GM12891 (cell line): ENCODE measurements at regions not wholly inside any gene's neighbourhood (a gene's known extent, or its start where the extent isn't known, plus 50 kb on each side); places are given as distances from the start of the nearest gene placed in this dataset.

Experiments used
- DNase-seq: peaks from one replicate; pipeline ENCODE4 v3.0.0; 2011; ENCODE audit warnings: low spot score; ENCODE audit not compliant: insufficient read length
- FAIRE-seq: peaks from 2 replicates; lab custom pipeline; 2011; peaks lifted over from hg19 to GRCh38; lab: Jason Lieb, UNC
- PAX5 ChIP-seq: IDR thresholded peaks from 2 replicates; pipeline ENCODE4 v1.6.1; 2011; ENCODE audit warnings: low read length, moderate library complexity, mild to moderate bottlenecking; ENCODE audit not compliant: insufficient read depth, severe bottlenecking
- POLR2A ChIP-seq: IDR thresholded peaks from 2 replicates; pipeline ENCODE4 v1.6.1; 2011; ENCODE audit warnings: low read depth, low read length, control low read depth
- POLR2AphosphoS5 ChIP-seq: IDR thresholded peaks from 2 replicates; pipeline ENCODE4 v1.6.1; 2011; ENCODE audit warnings: low read depth, low read length, control low read depth
- POU2F2 ChIP-seq: IDR thresholded peaks from 2 replicates; pipeline ENCODE4 v1.6.1; 2011; ENCODE audit warnings: low read depth, mild to moderate bottlenecking, control low read depth, low read length, moderate library complexity
- SPI1 ChIP-seq: IDR thresholded peaks from 2 replicates; pipeline ENCODE4 v1.6.1; 2011; ENCODE audit warnings: low read depth, low read length, control low read depth
- TAF1 ChIP-seq: IDR thresholded peaks from 2 replicates; pipeline ENCODE4 v1.6.1; 2011; ENCODE audit warnings: low read depth, low read length, control low read depth

DNA sequence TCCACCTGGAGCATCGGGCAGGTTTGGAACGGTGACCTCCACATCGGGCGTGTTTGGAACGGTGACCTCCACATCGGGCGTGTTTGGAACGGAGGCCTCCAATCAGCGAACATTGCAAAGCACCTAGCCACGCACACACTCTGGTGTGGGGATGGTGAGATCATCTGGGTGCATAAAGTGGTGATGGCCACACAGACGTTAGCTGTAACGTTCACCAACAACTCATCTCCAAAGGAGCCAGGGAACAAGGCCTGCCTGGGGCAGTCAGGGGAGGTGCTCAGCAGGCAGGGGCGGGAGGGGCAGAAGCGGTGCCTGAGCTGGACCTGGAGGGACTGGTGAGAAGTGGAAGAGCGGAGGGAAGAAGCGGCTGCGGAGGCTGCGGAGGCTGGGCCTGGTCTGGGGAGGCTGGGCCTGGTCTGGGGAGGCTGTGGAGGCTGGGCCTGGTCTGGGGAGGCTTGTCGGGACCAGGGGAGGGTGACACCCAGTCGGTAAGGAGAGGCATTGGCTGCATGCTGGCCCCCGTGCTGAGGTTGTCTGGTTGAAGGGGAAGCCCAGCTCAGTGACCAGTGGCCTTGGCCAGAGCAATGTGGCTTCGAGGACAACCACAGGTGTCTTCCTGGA is 89.9 kb downstream of the PSMB1 start:
- DNase-seq (no peak), FAIRE-seq (no peak)
- TF ChIP-seq POLR2AphosphoS5, result no peak

DNA sequence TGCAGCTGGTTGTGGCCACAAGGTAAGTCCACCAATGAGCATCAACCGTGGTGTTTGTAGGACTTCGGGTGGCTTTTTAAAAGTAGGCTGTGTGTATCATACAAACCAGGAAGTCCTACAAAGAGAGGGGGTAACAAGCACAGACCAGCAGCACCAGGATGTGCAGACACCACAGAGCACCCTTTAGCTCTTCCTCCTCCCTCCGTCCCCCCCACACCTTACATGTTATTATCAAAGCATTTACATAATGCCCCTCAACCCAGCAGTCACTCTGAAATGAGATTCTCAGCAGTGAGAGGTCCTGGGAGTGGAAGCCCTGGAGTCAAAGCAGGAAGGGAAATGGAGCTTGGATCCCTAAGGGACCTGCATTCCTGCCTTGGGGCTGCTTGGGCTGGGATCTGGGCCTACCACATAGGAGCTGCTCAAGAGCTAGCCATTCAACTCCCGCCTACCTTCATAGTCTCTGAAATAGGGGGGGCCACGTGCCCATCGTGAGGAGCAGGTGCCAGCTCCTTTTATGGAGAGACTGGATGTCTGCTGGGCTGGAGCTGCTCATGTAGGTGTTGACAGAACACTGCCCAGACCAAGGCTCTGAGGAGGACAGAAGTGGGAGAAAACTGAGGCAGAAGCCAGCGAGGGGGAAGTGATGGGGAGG is 90.6 kb downstream of the PSMB1 start:
- DNase-seq (no peak), FAIRE-seq (no peak)
- TF ChIP-seq PAX5, result no peak
- no peak for TF ChIP-seq POU2F2
- no peak for TF ChIP-seq POLR2A
- no peak for TF ChIP-seq TAF1
- no peak for TF ChIP-seq POLR2AphosphoS5

DNA sequence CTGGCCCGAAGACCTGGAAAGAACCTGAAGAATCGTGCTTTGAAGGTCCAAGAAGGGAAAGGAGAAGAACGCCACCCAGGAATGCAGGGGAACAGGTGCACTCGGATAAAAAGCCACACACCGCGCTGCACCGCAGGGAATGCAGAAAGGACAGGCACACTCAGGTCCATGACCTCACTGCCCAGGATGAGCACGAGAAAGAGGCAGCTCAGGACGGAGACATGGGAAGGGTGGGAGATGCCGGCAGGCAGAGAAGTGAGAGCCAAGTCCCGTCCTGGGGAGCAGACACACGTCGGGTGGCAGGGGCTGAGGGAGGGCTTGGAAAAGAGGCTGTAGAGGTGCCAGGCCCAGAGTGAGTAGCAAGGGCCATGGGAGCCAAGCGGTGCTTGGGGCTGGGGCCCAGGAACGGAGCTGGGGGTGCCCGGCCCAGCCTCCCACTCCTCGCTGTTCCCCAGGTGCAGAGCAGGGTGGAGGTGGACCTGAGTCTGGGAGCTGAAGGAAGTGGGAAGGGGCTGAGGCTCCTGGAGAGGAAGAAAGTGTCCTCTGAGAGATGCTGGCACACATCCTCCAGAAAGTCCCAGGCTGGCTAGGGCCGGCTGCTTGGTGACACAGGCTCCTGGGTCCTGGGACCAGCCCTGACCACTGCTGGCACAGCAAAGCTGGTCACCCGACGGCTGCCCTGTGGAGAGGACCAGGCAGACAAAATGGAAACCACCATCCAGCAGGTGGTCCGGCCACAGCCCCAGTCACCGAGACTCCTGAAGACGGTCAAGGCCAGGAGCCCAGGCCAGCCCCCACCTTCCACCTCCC is 91.3 kb downstream of the PSMB1 start:
- no peak for TF ChIP-seq TAF1
- no peak for TF ChIP-seq PAX5
- FAIRE-seq (no peak), DNase-seq (no peak)

DNA sequence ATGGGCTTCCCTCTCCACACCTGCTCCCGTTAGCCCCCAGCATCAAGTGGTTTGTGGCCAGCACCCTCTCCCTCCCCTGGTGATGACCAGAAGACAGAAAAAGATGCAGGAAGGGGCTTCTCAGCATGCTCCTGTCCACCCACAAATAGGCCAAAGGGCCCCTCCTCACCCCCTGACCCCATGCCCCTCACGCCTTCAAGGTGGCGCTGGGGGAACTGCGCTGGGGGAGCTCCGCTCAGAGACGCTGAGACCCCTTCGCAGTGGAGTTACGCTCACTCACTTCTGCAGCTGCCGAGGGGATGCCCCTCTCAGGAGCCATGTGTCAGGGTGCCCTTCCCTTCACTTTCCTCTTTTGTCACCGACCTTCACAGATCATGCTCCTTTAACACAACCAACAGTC is 92.0 kb downstream of the PSMB1 start:
- no peak for DNase-seq
- TF ChIP-seq SPI1 (no peak), POLR2A (no peak), POLR2AphosphoS5 (no peak), TAF1 (no peak), PAX5 (no peak), POU2F2 (no peak)
- FAIRE-seq, result no peak

GRCh38 chr6:170460641-170461040 is 92.5 kb downstream of the PSMB1 start:
- TF ChIP-seq PAX5 (no peak), POLR2A (no peak), TAF1 (no peak), SPI1 (no peak), POLR2AphosphoS5 (no peak), POU2F2 (no peak)
- DNase-seq (no peak), FAIRE-seq (no peak)

DNA sequence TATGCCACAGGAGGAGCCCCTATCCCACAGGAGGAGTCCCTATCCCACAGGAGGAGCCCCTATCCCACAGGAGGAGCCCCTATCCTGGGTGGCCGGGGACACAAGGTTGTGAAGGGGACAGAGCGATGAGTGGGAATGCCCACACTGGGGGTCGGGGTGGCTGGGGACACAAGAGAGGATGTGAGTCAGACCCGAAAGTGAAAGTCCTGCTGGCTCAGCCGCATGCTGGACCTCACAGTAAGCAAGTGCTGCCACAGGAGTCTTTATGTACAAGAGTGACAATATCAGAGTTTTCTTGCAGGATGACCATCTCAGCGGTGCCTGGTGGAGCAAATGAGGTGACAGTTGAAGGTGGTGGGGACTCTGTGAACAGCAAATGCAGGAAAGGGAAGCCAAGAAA is 93.7 kb downstream of the PSMB1 start:
- TF ChIP-seq TAF1 (0 out of 2 replicates have a peak, but pooled peaks have one; percentile 22), POLR2A (no peak)
- DNase-seq, result peak; percentile 54
- peak; percentile 65 for FAIRE-seq

DNA sequence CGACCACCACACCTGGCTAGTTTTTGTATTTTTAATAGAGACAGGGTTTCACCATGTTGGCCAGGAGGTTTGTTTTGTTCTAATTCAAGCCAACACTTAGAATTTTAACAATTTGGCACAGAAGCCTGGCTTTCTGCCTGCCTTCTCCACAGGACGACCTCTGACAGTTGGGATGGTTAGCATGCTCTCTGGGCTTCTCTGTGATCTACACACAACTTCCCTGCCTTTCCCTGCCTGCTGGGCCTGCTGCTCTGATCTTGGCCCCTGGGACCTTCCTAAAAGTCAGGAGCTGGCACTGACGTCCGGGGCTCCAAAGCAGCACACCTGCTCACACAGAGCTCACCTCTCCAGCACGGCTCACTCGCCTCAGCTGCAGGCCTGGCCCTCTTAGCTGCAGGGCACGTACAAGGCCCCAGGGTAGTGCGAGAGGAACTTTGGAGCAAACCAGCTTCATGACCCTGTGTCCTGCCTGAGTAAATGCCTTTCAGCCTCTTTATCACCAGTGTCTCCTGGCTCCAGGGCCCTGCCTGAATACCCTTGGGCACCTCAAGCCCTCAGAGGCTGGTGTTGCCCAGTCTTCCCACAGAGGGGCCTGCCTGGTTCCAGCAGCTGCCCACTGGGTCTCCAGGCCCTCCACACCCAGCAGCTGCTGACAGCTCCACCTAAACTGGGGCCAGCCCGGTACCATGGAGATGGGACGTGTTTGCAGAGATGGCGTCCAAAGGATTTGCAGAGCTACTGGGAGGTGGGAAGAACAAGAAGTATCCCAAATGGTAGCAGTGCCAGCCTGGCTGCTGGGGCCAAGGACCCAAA is 96.0 kb downstream of the PSMB1 start:
- FAIRE-seq (no peak), DNase-seq (no peak)
- TF ChIP-seq POU2F2 (no peak), POLR2A (no peak), PAX5 (no peak), SPI1 (no peak), POLR2AphosphoS5 (no peak), TAF1 (no peak)
